B cell (primary cell): ENCODE measurements at regions not wholly inside any gene's neighbourhood (a gene's known extent, or its start where the extent isn't known, plus 50 kb on each side); places are given as distances from the start of the nearest gene placed in this dataset.

Experiments
- ATAC-seq: fragments of 200-7000 bp; cut with Tn5 transposase; one replicate; pipeline ENCODE4 v1.10.0; 2021; ENCODE audit warnings: low read depth, mild to moderate bottlenecking, moderate number of reproducible peaks, moderate library complexity
- CTCF ChIA-PET: fragments of 350-600 bp; sonication (Branson Sonifier 250); formaldehyde crosslinking; loops from one replicate; lab custom pipeline; 2021; ENCODE audit warnings: antibody characterized with exemption, inconsistent platforms; lab: Charles Lee
- POLR2A ChIA-PET: fragments of 350-600 bp; sonication (Branson Sonifier 250); formaldehyde crosslinking; loops from one replicate; lab custom pipeline; 2021; ENCODE audit warnings: antibody characterized with exemption; lab: Charles Lee
- DNase-seq: peaks from one replicate; pipeline ENCODE4 v3.0.0; 2013
- H2AFZ ChIP-seq: 2 replicates; pipeline ENCODE4 v1.6.1; 2012; ENCODE audit warnings: mild to moderate bottlenecking, low read depth, low read length; ENCODE audit not compliant: insufficient read depth, poor library complexity, severe bottlenecking
- H3K27ac ChIP-seq, 2 donors: 1 replicate in 1 of 2; 2 replicates in 1 of 2; pipeline ENCODE4 v1.5.1; 2012 to 2013; ENCODE audit warnings: low read length in 2 of 2, mild to moderate bottlenecking in 2 of 2, moderate library complexity in 1 of 2
- H3K27me3 ChIP-seq, 4 experiments: fragments of 200-600 bp in 1 of 4; sonication (generic) in 1 of 4; replicated peaks in 1 of 4; 1 replicate in 2 of 4; 2 replicates in 2 of 4; pipeline versions ENCODE4 v1.6.1 to v1.7.0; 2013 to 2016; ENCODE audit warnings: low read length in 3 of 4, mild to moderate bottlenecking in 2 of 4, mixed read lengths in 1 of 4, moderate library complexity in 1 of 4; ENCODE audit not compliant: insufficient read depth in 4 of 4, control insufficient read depth in 3 of 4; ENCODE audit errors: control extremely low read depth in 1 of 4
- H3K36me3 ChIP-seq, 2 experiments: replicated peaks in 1 of 2; 1 replicate in 1 of 2; 2 replicates in 1 of 2; pipeline versions ENCODE4 v1.6.1 to v1.7.1; 2013; ENCODE audit warnings: low read length in 1 of 2; ENCODE audit not compliant: insufficient read depth in 2 of 2, control insufficient read depth in 1 of 2; ENCODE audit errors: control extremely low read depth in 1 of 2, extremely low read depth in 1 of 2
- H3K4me1 ChIP-seq, 2 donors: fragments of 200-600 bp in 1 of 2; sonication (generic) in 1 of 2; 1 replicate in 1 of 2; 2 replicates in 1 of 2; pipeline versions ENCODE4 v1.5.1 to v1.6.1; 2013 to 2017; ENCODE audit warnings: low read length in 2 of 2; ENCODE audit not compliant: control insufficient read depth in 2 of 2, insufficient read depth in 2 of 2
- H3K4me2 ChIP-seq: replicated peaks from 2 replicates; pipeline ENCODE3; 2012; ENCODE audit warnings: mild to moderate bottlenecking, low read depth, low read length; ENCODE audit not compliant: poor library complexity, severe bottlenecking
- H3K4me3 ChIP-seq, 5 experiments: fragments of 200-600 bp in 1 of 5; sonication (generic) in 1 of 5; 1 replicate in 3 of 5; 2 replicates in 2 of 5; pipeline versions ENCODE4 v1.5.1 to v1.7.0; 2011 to 2016; ENCODE audit warnings: low read length in 4 of 5, mild to moderate bottlenecking in 4 of 5, low read depth in 2 of 5, control low read depth in 1 of 5, moderate library complexity in 1 of 5; ENCODE audit not compliant: insufficient read depth in 1 of 5; ENCODE audit errors: control extremely low read depth in 1 of 5, extremely low read depth in 1 of 5
- H3K79me2 ChIP-seq: fragments of 200-600 bp; sonication (generic); one replicate; pipeline ENCODE4 v1.6.0; 2016; ENCODE audit warnings: low read length; ENCODE audit not compliant: control insufficient read depth, insufficient read depth
- H3K9ac ChIP-seq: fragments of 200-600 bp; sonication (generic); 2 replicates; pipeline ENCODE4 v1.6.1; 2017; ENCODE audit warnings: mild to moderate bottlenecking, low read length, moderate library complexity
- H3K9me3 ChIP-seq, 3 donors: one replicate each; pipeline versions ENCODE4 v1.6.1 to v1.7.1; 2013; ENCODE audit warnings: low read length in 2 of 3; ENCODE audit not compliant: control insufficient read depth in 2 of 3, insufficient read depth in 1 of 3; ENCODE audit errors: control extremely low read depth in 1 of 3
- H4K20me1 ChIP-seq: 2 replicates; pipeline ENCODE4 v1.6.0; 2012; ENCODE audit warnings: mild to moderate bottlenecking, low read length; ENCODE audit not compliant: insufficient read depth, control insufficient read depth, poor library complexity, severe bottlenecking
- H3K27ac Mint-ChIP-seq: one replicate; pipeline ENCODE4 v1.8.0; 2021; ENCODE audit warnings: mixed read lengths
- H3K27me3 Mint-ChIP-seq: one replicate; pipeline ENCODE4 v1.8.0; 2021; ENCODE audit warnings: mixed read lengths
- H3K4me1 Mint-ChIP-seq: one replicate; pipeline ENCODE4 v1.8.0; 2021; ENCODE audit warnings: mixed read lengths
- H3K4me3 Mint-ChIP-seq: one replicate; pipeline ENCODE4 v1.8.0; 2021; ENCODE audit warnings: mixed read lengths
- H3K9me3 Mint-ChIP-seq: one replicate; pipeline ENCODE4 v1.8.0; 2022; ENCODE audit warnings: mixed read lengths; ENCODE audit not compliant: insufficient read depth
- CTCF ChIP-seq: fragments of 200-600 bp; IDR thresholded peaks from one replicate; pipeline ENCODE4 v1.8.0; 2022; ENCODE audit warnings: antibody characterized with exemption, mild to moderate bottlenecking
- EZH2 ChIP-seq: IDR thresholded peaks from 2 replicates; pipeline ENCODE4 v1.6.1; 2012; ENCODE audit warnings: borderline replicate concordance, low read depth, mild to moderate bottlenecking, moderate library complexity, low read length; ENCODE audit not compliant: insufficient read depth, poor library complexity, severe bottlenecking
- WGBS: methylation state at CpG from one replicate; pipeline ENCODE4 v1.1.5; 2013; ENCODE audit warnings: missing lambda C conversion rate; ENCODE audit not compliant: insufficient coverage; 5-methylcytosine and 5-hydroxymethylcytosine counted together
- intact Hi-C: fragments of 100-400 bp; cut with micrococcal nuclease; formaldehyde crosslinking; loops from one replicate; pipeline ENCODE4 v1.10.0; 2022

DNA sequence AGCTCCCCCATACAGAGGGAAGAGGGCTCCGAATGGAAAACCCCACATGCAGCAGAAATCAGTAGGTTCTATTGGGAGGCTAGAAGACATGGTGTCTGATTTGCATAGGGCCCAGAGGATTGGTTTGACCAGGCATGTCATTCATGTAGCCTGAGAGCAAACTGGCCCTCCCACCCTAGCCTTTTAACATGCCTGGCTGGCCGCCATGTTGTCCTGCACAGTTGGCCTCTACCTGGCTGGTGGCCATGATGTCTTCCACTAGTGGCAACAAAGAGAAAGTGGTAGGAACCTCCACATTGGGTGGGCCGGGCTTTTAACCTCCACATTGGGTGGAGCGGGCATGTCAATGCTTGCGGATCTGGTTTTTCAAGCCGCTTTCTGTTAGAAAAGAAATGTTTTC lies 312.1 kb downstream of the TAFA4 start:
- ChIA-PET CTCF (no interaction called here), POLR2A (no interaction called here)
- peaks cover 0 to 3% (median 0%) of the 10 kb centered on the region in 3 donors for H3K9me3 ChIP-seq
- no peaks in the 10 kb centered on the region for H3K27me3 ChIP-seq
- no peaks in the 10 kb centered on the region for H3K79me2 ChIP-seq
- H3K4me2 ChIP-seq = no peak overlapping the region
- DNase-seq = no peak
- no peak overlapping the region for H2AFZ ChIP-seq
- Mint-ChIP-seq H3K27me3 (no peaks in the 10 kb centered on the region), H3K4me3 (no peak overlapping the region), H3K4me1 (no peaks in the 10 kb centered on the region), H3K9me3 (peaks cover 8% of the 10 kb centered on the region), H3K27ac (no peak overlapping the region)
- H3K9ac ChIP-seq = no peak overlapping the region
- no peak overlapping the region for H3K4me3 ChIP-seq
- H3K36me3 ChIP-seq = no peaks in the 10 kb centered on the region
- H4K20me1 ChIP-seq = no peaks in the 10 kb centered on the region
- H3K4me1 ChIP-seq = no peaks in the 10 kb centered on the region
- no peak for ATAC-seq
- TF ChIP-seq CTCF = no peak
- TF ChIP-seq EZH2 = no peak
- intact Hi-C loops = no loop called here
- WGBS = no CpG with 5 or more reads among the region's 6 CpGs
- H3K27ac ChIP-seq = no peak overlapping the region

DNA sequence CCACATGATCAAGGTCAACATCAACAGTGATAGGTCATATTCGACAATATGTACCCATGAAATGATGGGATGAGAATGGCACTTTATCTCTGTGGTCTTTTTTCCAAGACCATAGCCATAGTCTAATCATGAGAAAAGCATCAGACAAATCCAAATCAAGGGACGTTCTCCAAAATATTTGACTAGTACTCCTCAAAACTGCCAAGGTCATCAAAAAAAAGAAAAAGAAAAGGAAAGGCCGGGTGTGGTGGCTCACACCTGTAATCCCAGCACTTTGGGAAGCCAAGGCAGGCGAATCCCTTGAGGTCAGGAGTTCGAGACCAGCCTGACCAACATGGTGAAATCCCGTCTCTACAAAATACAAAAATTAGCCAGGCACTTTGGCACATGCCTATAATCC lies 318.3 kb downstream of the TAFA4 start:
- H3K4me1 ChIP-seq = no peaks in the 10 kb centered on the region
- no peaks in the 10 kb centered on the region for H3K79me2 ChIP-seq
- no peaks in the 10 kb centered on the region for H4K20me1 ChIP-seq
- H3K4me1 Mint-ChIP-seq = no peaks in the 10 kb centered on the region
- TF ChIP-seq EZH2 (no peak), CTCF (no peak)
- H3K27me3 ChIP-seq = no peaks in the 10 kb centered on the region
- H3K36me3 ChIP-seq = no peaks in the 10 kb centered on the region
- ChIA-PET POLR2A (no interaction called here), CTCF (no interaction called here)
- 89% methylated on average over 4 of the region's 6 CpGs for WGBS
- H3K27ac Mint-ChIP-seq = no peak overlapping the region
- no peak overlapping the region for H3K4me3 ChIP-seq
- H3K4me2 ChIP-seq = no peak overlapping the region
- intact Hi-C loops = no loop called here
- H3K27me3 Mint-ChIP-seq = no peaks in the 10 kb centered on the region
- no peak for DNase-seq
- no peak for ATAC-seq
- H3K9me3 ChIP-seq = peaks cover 0 to 3% (median 0%) of the 10 kb centered on the region in 3 donors
- H2AFZ ChIP-seq = no peak overlapping the region
- no peak overlapping the region for H3K4me3 Mint-ChIP-seq
- H3K9ac ChIP-seq = no peak overlapping the region
- H3K27ac ChIP-seq = no peak overlapping the region
- peaks cover 9% of the 10 kb centered on the region for H3K9me3 Mint-ChIP-seq
